ENCODE measurements at regions not wholly inside any gene's neighbourhood (a gene's known extent, or its start where the extent isn't known, plus 50 kb on each side); places are given as distances from the start of the nearest gene placed in this dataset.

DNA sequence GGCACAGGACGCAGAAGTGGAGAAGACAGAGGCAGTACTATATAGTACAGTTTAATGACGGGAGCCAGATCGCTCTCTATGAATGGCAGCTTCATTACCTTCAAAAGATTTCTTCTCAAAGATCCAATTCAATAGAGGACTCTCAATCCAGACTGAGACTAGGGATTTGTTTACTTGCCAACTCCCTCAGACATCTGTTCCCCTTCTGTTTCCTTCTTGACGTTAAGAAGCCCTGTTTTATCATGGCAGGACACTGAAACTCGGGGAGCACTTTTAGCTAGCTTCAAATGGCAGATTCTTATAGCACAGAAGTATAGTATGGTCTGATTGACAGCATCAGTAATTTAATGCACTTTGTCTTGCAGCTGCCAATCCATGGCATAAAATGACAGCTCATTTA is 747.3 kb upstream of the C9orf72 start:
- H3K9me3 ChIP-seq (ENCODE audit: control insufficient read depth in 1 of 2, insufficient read depth in 1 of 2, low read depth in 1 of 2, low read length in 2 of 2), result peaks cover 0 to 7% of the 10 kb centered on the region in 2 experiments; a peak in 1 of 4 replicates
- no peaks in the 10 kb centered on the region for H3K9me2 ChIP-seq (ENCODE audit: insufficient read depth)
- TF ChIP-seq ZFX (IDR thresholded peaks at IDR 0.05), result no peak
- no peak for TF ChIP-seq TCF7L2 (IDR thresholded peaks at IDR 0.05; ENCODE audit: borderline replicate concordance, extremely low read depth, insufficient read depth, insufficient read length)
- no peak for TF ChIP-seq FOSL1 (IDR thresholded peaks at IDR 0.05; ENCODE audit: low read depth)
- TF ChIP-seq ATF3 (IDR thresholded peaks at IDR 0.05), result no peak
- no peak for TF ChIP-seq EZH2 (IDR thresholded peaks at IDR 0.05)
- no peak for TF ChIP-seq REST (IDR thresholded peaks at IDR 0.05; ENCODE audit: low read depth)
- TF ChIP-seq ELF1 (IDR thresholded peaks at IDR 0.05; ENCODE audit: borderline replicate concordance, low read depth), result no peak
- TF ChIP-seq CEBPB (IDR thresholded peaks at IDR 0.05; ENCODE audit: low read depth), result no peak
- TF ChIP-seq CTCF (IDR thresholded peaks at IDR 0.05 in 2 of 3, conservative IDR thresholded peaks at IDR 0.05 in 1 of 3; ENCODE audit: borderline replicate concordance in 1 of 3, insufficient read depth in 1 of 3, low read depth in 2 of 3, low read length in 2 of 3), result no peak
- TF ChIP-seq JUND (IDR thresholded peaks at IDR 0.05), result no peak
- no peaks in the 10 kb centered on the region for H3K79me2 ChIP-seq (ENCODE audit: insufficient read depth, low read length)
- BruUV-seq (replicated peaks), result no TSS peak
- H3K9ac ChIP-seq (ENCODE audit: low read length), result no peak overlapping the region
- no peaks in the 10 kb centered on the region for H3K27me3 ChIP-seq (ENCODE audit: insufficient read depth, low read length)
- intact Hi-C loops (cut with micrococcal nuclease), result no loop called here
- H3K4me3 ChIP-seq (replicated peaks in 1 of 2; ENCODE audit: low read depth in 1 of 2, low read length in 2 of 2), result no peak overlapping the region
- POLR2A ChIA-PET, result no interaction called here
- no peak overlapping the region for H2AFZ ChIP-seq (ENCODE audit: low read depth, low read length, poor library complexity, severe bottlenecking)
- DNase-seq (ENCODE audit: low read depth, low spot score), result no peak
- no peaks in the 10 kb centered on the region for H4K20me1 ChIP-seq (ENCODE audit: insufficient read depth)
- no peaks in the 10 kb centered on the region for H3K4me1 ChIP-seq (ENCODE audit: control insufficient read depth in 1 of 2, insufficient read depth in 2 of 2, low read length in 2 of 2)
- no peak overlapping the region for H3K4me2 ChIP-seq (ENCODE audit: low read length)
- CTCF ChIA-PET, result no interaction called here
- no peak overlapping the region for H3K27ac ChIP-seq (ENCODE audit: low read depth, low read length)
- no peak for ATAC-seq
- RAD21 ChIA-PET (ENCODE audit: low non-redundant PET in 1 of 2, low total read pairs in 2 of 2, uncharacterized antibody in 2 of 2, unreplicated experiment in 2 of 2), result no interaction called here
- no peaks in the 10 kb centered on the region for H3K36me3 ChIP-seq (ENCODE audit: control insufficient read depth in 1 of 2, insufficient read depth in 2 of 2, low read length in 2 of 2)
